HL-60 (cell line): ENCODE measurements at regions not wholly inside any gene's neighbourhood (a gene's known extent, or its start where the extent isn't known, plus 50 kb on each side); places are given as distances from the start of the nearest gene placed in this dataset.

ENCODE experiments used
- DNase-seq, 2 experiments: peaks; one replicate each; pipeline ENCODE4 v3.0.0-alpha.2; 2010 to 2020; ENCODE audit warnings: low read depth in 1 of 2, low spot score in 1 of 2
- H3K27ac ChIP-seq: fragments of 250-450 bp; sonication (Bioruptor Pico); replicated peaks from 2 replicates; pipeline ENCODE4 v1.5.1; 2020; ENCODE audit warnings: mild to moderate bottlenecking, moderate library complexity
- H3K27me3 ChIP-seq: fragments of 250-450 bp; sonication (Bioruptor Pico); 2 replicates; pipeline ENCODE4 v1.5.1; 2021; ENCODE audit warnings: mild to moderate bottlenecking, moderate library complexity; ENCODE audit not compliant: insufficient read depth, poor library complexity, severe bottlenecking
- H3K4me3 ChIP-seq: replicated peaks from 2 replicates; pipeline ENCODE4 v1.5.1; 2011; ENCODE audit warnings: mild to moderate bottlenecking, control low read depth, low read length; ENCODE audit not compliant: insufficient read depth
- CTCF ChIP-seq: IDR thresholded peaks from one replicate; pipeline ENCODE4 v1.5.1; 2011; ENCODE audit warnings: low read length, control low read depth, inconsistent platforms; ENCODE audit not compliant: insufficient read depth
- GABPA ChIP-seq: IDR thresholded peaks from 2 replicates; pipeline ENCODE4 v1.6.1; 2012; ENCODE audit warnings: low read depth
- POLR2AphosphoS5 ChIP-seq: IDR thresholded peaks from 2 replicates; pipeline ENCODE4 v1.6.1; 2012; ENCODE audit warnings: low read depth
- REST ChIP-seq: IDR thresholded peaks from 2 replicates; pipeline ENCODE4 v1.6.1; 2012; ENCODE audit warnings: low read depth; ENCODE audit not compliant: insufficient replicate concordance
- SPI1 ChIP-seq: IDR thresholded peaks from 2 replicates; pipeline ENCODE4 v1.6.1; 2012; ENCODE audit warnings: low read depth, mild to moderate bottlenecking, borderline replicate concordance

GRCh38 chr5:103357636-103358035 is 99.1 kb downstream of the MACIR start:
- no peak for DNase-seq
- H3K4me3 ChIP-seq = no peak overlapping the region
- H3K27ac ChIP-seq = no peak overlapping the region
- TF ChIP-seq CTCF = no peak
- H3K27me3 ChIP-seq = no peaks in the 10 kb centered on the region

GRCh38 chr5:103356350-103357091 is 98.0 kb downstream of the MACIR start:
- Histone ChIP-seq H3K4me3 (no peak overlapping the region), H3K27ac (no peak overlapping the region), H3K27me3 (no peaks in the 10 kb centered on the region)
- no peak for TF ChIP-seq SPI1
- TF ChIP-seq POLR2AphosphoS5 = no peak
- no peak for TF ChIP-seq REST
- no peak for TF ChIP-seq GABPA
- no peak for TF ChIP-seq CTCF
- no peak for DNase-seq

- no peak for TF ChIP-seq SPI1
- no peak for TF ChIP-seq REST
- TF ChIP-seq CTCF = no peak
- Histone ChIP-seq H3K27me3 (no peaks in the 10 kb centered on the region), H3K27ac (no peak overlapping the region), H3K4me3 (no peak overlapping the region)
- no peak for DNase-seq
These were observed 97.0 kb downstream of the MACIR start for GRCh38 chr5:103355579-103355978.

GRCh38 chr5:103354446-103354845 is 95.9 kb downstream of the MACIR start:
- Histone ChIP-seq H3K27me3 (no peaks in the 10 kb centered on the region), H3K4me3 (no peak overlapping the region)
- DNase-seq = no peak

More at GRCh38 chr5:103354446-103354845, 95.9 kb downstream of the MACIR start:
- no peak overlapping the region for H3K27ac ChIP-seq
- TF ChIP-seq SPI1 = no peak
- no peak for TF ChIP-seq GABPA
- no peak for TF ChIP-seq REST
- TF ChIP-seq POLR2AphosphoS5 = no peak
- no peak for TF ChIP-seq CTCF
